Lower leg skin (tissue), 3 donors: ENCODE measurements at regions not wholly inside any gene's neighbourhood (a gene's known extent, or its start where the extent isn't known, plus 50 kb on each side); places are given as distances from the start of the nearest gene placed in this dataset.

ENCODE experiments used
- CTCF ChIP-seq, 3 donors: fragments of 450-650 bp; IDR thresholded peaks; one replicate each; pipeline ENCODE4 v1.5.1; 2016; ENCODE audit warnings: antibody characterized with exemption in 3 of 3, mild to moderate bottlenecking in 3 of 3, moderate library complexity in 2 of 3
- POLR2A ChIP-seq, 2 donors: fragments of 450-650 bp; IDR thresholded peaks; one replicate each; pipeline ENCODE4 v1.6.1; 2016 to 2017; ENCODE audit warnings: antibody characterized with exemption in 2 of 2, mild to moderate bottlenecking in 1 of 2, moderate library complexity in 1 of 2

GRCh38 chr7:41203542-41203941 is 499.3 kb downstream of the INHBA start:
- no peak for TF ChIP-seq CTCF (IDR thresholded peaks at IDR 0.05)
- no peak for TF ChIP-seq POLR2A (IDR thresholded peaks at IDR 0.05)
